ENCODE measurements at regions not wholly inside any gene's neighbourhood (a gene's known extent, or its start where the extent isn't known, plus 50 kb on each side); places are given as distances from the start of the nearest gene placed in this dataset.
"Not testable (repeated sequence)": the region's sequence is repeated elsewhere in the genome, so short reads cannot be mapped to it uniquely, and the experiment has no call there.

GRCh38 chr6:10343320-10343719, 71.6 kb downstream of the TFAP2A start:
- no peak for DNase-seq

DNA sequence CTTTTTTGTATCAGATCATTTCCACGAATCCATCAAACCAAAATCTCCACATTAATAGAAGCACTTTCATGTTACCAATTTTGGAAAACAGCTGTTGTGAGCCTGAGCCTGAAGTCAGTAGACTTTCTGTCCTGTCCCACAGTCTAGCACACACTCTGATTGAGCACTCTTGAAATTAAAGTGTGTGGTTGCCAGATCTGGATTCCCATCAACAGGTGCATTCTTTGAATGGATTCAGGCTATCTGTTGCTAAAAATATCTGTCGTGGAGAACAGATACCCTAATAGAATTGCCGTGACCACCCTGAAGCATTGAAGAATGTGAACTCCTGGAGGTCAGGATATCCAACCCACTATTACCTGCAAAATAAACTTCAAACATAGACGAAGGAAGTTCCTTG, 73.3 kb downstream of the TFAP2A start:
- no peak for DNase-seq

- no peak for DNase-seq
These were observed 76.7 kb downstream of the TFAP2A start for GRCh38 chr6:10338151-10338550.

DNA sequence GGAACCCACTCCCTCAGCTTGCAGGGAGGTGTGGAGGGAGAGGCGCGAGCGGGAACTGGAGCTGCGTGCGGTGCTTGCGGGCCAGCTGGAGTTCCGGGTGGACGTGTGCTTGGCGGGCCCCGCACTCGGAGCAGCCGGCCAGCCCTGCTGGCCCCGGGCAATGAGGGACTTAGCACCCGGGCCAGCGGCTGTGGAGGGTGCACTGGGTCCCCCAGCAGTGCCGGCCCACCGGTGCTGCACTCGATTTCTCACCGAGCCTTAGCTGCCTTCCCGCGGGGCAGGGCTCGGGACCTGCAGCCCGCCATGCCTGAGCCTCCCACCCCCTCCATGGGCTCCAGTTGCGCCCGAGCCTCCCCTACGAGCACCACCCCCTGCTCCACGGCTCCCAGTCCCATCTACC, 77.5 kb downstream of the TFAP2A start:
- not testable (repeated sequence) for DNase-seq

GRCh38 chr6:10332111-10332510, 82.8 kb downstream of the TFAP2A start:
- no peak for DNase-seq

- no peak for DNase-seq
These were observed 83.4 kb downstream of the TFAP2A start for GRCh38 chr6:10331334-10331968.

DNA sequence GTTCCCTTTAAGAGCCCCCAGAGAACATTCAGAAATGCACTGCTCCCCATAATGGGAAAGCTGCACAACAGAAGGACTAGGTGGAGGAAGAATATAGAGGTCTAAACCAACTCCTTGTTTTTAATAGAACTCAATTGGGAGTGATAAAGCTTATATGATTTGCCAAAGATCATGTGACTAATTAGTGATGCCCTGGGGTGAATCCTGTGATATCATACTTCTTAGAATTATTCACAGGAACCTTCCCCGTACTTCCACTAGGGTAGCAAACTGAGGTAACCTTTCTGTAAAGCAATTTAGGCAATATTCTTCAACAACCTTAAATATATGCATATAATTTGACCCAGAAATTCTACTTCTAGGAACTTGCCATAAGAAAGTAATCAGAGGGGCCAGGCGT, 84.4 kb downstream of the TFAP2A start:
- no peak for DNase-seq

DNA sequence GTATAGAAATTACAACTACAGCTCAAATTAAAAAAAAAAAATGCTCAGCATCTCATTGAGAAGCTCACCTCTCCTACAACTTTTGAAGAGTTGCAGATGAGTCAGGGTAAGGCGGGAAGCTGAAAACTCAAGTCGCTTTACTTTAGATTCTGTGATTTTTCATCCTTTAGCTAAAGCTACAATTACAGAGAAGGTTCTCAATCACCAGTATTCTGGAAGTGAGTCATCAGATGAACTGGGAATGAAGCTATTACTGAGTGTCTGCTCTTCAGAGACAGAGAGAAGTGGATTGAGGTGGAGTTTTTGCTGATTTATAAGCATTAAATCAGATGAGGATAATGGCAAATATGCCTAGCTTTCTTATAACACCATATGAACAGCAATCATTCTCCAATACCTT, 91.9 kb downstream of the TFAP2A start:
- DNase-seq, result no peak

- DNase-seq, result no peak
These were observed 94.6 kb downstream of the TFAP2A start for GRCh38 chr6:10320291-10320690.

DNA sequence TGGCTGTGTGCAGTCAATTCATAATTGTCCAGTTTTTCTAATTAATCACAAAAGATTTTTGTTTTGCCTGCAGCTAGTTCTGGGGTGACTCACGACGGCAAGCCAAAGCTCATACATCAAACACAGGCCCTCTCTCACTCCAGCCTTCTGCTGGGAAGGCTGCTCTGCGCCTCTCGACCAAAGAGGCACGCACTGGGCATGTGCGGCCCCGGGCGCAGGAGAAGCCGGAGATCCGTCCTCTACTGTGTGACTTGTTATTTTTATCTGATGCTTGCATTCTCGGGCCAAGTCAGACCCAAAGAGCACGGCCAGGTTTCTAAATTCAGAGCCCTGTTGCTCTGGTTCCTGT, 98.5 kb downstream of the TFAP2A start:
- no peak for DNase-seq

GRCh38 chr6:10315658-10316372, 99.1 kb downstream of the TFAP2A start:
- no peak for DNase-seq

- DNase-seq, result no peak
These were observed 99.8 kb downstream of the TFAP2A start for GRCh38 chr6:10315034-10315433.

GRCh38 chr6:10314163-10314955, 100.5 kb downstream of the TFAP2A start:
- no peak for DNase-seq

DNA sequence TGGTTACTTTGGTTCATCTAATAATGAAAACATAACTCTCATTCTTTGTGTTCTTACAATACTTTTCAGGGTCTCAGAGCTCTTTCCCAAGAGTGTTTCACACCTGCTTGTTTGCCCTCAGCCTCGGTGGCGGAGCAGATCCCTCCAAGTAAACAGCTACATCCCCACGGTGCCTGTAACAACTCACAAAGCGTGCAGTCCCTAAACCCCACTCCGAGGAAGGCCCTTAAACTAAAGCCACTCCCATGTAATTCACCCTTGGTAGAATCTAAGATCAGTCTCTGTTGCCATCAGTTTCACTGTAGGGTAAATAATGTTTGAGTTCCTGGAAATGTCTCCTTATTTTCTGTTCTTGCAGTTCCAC, 101.1 kb downstream of the TFAP2A start:
- DNase-seq, result no peak

GRCh38 chr6:10312445-10312844, 102.4 kb downstream of the TFAP2A start:
- DNase-seq, result no peak

GRCh38 chr6:10311546-10312405, 103.1 kb downstream of the TFAP2A start:
- not testable (repeated sequence) for DNase-seq

DNA sequence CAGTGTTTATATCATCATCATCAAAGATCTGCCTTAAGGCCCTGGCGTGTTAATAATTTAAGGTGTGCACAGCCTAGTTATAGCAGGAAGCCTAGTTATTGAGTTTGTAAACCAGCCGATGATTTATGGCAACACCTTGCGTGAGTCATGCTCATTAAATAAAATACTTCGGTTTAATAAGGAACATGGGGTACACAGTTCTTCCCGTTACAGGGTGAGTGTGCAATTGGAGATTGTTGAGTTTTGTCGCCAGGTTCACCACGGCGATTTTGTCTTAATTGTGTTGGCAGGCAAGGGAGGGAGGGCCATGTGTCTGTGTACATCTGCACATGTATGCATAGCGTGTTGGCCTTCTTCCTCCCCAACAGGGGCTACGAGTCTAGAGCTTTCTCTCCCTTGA, 104.0 kb downstream of the TFAP2A start:
- no peak for DNase-seq

GRCh38 chr6:10310330-10310653, 104.6 kb downstream of the TFAP2A start:
- no peak for DNase-seq

DNA sequence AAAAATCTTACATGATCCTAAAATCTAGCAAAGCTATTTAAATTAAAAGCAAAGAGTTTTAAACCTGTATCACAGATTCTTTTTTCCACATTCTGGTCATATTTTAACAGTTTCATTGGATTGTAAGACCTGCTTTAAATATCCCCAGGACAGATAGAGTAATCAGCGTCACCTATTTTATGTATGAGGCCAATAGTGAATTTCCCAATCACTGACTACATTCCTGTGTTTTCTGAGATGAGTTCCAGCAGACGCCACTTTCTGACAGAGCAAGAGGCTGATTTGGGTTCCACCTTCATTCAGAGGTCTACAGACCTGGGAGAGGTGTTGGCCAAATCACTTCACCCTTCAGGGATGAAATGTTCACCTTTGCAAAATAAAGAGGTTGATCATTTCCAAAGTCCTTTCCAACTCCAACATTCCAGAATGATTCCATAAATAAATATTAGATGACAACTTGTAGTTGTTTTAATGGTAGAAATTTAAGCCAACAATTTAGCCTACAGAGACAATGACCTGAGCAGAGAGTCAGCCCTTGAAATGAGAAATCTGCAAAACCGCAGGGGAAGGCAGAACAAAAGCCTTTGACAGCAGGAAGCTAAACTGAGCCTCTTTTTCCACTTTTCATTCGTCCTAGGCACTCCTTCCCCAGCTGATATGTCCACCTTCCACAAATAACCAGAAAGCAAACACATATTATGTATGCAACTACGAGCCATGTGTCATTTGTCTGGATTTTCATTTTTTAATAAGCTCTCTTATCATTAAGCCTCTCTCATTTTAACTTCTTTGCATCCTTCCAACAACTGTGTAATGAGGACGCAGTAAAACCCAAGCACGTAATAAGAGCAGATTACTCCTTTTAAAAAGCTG, 105.2 kb downstream of the TFAP2A start:
- no peak for DNase-seq

GRCh38 chr6:10307476-10307875, 107.4 kb downstream of the TFAP2A start:
- DNase-seq, result no peak

DNA sequence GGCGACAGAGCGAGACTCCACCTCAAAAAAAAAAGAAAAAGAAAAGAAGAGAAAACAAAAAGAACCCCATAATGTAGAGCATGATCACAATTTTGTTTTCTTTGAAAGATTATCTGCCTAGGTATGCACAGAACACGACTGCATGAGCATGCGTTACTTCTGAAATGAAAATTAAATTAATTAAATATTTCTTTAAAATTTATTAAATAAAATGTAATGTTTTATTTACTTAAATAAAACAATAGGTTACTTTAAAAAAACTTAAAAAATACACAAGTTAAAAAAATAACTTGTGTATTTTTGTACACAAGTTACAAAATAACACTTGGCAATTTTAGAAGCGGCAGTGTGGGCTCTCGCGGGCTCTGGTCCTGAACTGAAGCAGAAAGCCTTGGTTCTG, 107.8 kb downstream of the TFAP2A start:
- DNase-seq, result no peak

DNA sequence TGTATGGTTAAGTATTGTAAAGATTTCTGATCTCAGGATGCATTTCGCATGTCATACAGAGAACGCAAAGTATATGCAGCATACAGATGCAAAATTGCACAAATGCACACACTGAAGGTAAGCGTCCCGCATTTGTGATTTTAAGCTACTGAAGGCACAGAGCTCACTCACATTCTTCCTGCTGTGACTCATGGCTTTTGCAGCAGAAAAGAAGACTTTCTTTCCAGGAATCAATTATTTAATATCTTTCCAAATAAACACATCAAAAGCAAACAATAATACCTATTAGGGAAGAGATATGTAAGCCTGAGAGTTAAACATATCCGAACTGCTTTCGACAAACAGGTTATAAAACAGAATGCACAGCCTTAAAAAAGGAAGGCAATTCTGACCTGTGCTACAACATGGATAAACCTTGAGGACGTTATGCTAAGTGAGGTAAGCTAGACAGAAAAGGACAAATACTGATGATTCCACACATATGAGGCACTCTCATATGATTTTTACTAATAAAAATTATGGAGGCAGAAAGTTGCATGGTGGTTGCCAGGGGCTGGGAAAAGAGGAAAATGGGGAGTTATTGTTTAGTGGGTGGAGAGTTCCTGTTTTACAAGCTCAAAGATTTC, 109.0 kb downstream of the TFAP2A start:
- no peak for DNase-seq

All from CD4-positive, alpha-beta T cell treated with Interleukin-1 beta for 1 hour (primary cell).